Uterus (tissue), 2 donors: ENCODE measurements at regions not wholly inside any gene's neighbourhood (a gene's known extent, or its start where the extent isn't known, plus 50 kb on each side); places are given as distances from the start of the nearest gene placed in this dataset.

Experiments
- POLR2A ChIP-seq, 2 donors: fragments of 450-650 bp; IDR thresholded peaks; one replicate each; pipeline ENCODE4 v1.6.1; 2016; ENCODE audit warnings: antibody characterized with exemption in 2 of 2, mild to moderate bottlenecking in 1 of 2, moderate library complexity in 1 of 2
- TF ChIP-seq, protein P1 (sequence below), 4 experiments: fragments of 200-600 bp in 2 of 4; fragments of 450-650 bp in 2 of 4; sonication (generic) in 2 of 4; IDR thresholded peaks; one replicate each; pipeline ENCODE4 v1.5.1; 2016 to 2019; ENCODE audit warnings: antibody characterized with exemption in 4 of 4, mild to moderate bottlenecking in 2 of 4, moderate library complexity in 1 of 4

DNA sequence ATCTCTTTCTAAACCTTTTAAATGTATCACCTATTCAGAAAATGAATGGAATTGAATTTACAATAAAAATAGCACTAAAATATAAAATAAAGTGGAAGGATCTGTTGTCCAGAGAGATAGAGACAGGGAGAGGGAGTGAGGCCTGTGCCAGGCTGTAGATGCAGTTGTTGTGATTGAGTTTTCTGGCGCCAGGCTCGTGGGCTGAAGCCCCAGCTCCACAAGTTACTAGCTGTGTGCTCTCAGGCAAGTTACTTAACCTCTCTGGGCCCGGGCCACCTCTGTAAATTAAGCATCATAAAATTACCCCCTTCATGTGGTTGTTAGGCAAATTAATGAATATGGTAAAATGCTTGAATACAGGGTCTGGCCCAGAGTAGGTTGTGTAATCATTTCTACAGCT is 52.3 kb upstream of the USP29 start:
- no peak for TF ChIP-seq POLR2A (IDR thresholded peaks at IDR 0.05)
- TF ChIP-seq, protein P1, sequence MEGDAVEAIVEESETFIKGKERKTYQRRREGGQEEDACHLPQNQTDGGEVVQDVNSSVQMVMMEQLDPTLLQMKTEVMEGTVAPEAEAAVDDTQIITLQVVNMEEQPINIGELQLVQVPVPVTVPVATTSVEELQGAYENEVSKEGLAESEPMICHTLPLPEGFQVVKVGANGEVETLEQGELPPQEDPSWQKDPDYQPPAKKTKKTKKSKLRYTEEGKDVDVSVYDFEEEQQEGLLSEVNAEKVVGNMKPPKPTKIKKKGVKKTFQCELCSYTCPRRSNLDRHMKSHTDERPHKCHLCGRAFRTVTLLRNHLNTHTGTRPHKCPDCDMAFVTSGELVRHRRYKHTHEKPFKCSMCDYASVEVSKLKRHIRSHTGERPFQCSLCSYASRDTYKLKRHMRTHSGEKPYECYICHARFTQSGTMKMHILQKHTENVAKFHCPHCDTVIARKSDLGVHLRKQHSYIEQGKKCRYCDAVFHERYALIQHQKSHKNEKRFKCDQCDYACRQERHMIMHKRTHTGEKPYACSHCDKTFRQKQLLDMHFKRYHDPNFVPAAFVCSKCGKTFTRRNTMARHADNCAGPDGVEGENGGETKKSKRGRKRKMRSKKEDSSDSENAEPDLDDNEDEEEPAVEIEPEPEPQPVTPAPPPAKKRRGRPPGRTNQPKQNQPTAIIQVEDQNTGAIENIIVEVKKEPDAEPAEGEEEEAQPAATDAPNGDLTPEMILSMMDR (IDR thresholded peaks at IDR 0.05), result no peak
